ENCODE measurements at regions not wholly inside any gene's neighbourhood (a gene's known extent, or its start where the extent isn't known, plus 50 kb on each side); places are given as distances from the start of the nearest gene placed in this dataset.

- no peak for TF ChIP-seq JUND (IDR thresholded peaks at IDR 0.05; ENCODE audit: low read depth)
- in situ Hi-C loops (cut with HindIII; ENCODE audit: low pct_unique_long_range_greater_than_20kb, low sequenced_read_pairs) = no loop called here
- peak; percentile 47 to 72 for DNase-seq (ENCODE audit: low read depth in 1 of 2, low spot score in 1 of 2)
Measured at GRCh38 chr3:180802837-180803236, 109.6 kb upstream of the FXR1 start.

DNA sequence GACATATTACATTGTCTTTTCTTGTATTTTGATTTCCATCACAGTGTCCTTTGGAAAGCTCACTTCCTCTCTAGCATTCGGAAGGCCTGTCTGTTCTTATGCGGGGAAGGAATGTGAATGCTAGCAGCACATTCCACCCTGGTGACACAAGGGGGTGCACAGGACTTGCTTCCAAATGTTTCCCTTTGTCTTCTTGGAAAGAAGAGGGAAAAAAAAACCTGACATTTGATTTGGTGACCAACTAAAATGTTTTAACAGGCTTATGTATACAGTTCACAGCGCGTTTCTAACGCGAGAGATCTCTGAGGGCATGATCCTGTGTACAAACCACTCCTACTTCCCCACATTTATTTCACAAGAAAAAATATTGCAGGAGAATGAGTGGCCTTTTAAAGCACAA, 107.6 kb upstream of the FXR1 start:
- peak; percentile 67 to 84 for DNase-seq (ENCODE audit: low read depth in 1 of 2, low spot score in 1 of 2)
- TF ChIP-seq JUND (IDR thresholded peaks at IDR 0.05; ENCODE audit: low read depth) = no peak
- in situ Hi-C loops (cut with HindIII; ENCODE audit: low pct_unique_long_range_greater_than_20kb, low sequenced_read_pairs) = no loop called here

DNA sequence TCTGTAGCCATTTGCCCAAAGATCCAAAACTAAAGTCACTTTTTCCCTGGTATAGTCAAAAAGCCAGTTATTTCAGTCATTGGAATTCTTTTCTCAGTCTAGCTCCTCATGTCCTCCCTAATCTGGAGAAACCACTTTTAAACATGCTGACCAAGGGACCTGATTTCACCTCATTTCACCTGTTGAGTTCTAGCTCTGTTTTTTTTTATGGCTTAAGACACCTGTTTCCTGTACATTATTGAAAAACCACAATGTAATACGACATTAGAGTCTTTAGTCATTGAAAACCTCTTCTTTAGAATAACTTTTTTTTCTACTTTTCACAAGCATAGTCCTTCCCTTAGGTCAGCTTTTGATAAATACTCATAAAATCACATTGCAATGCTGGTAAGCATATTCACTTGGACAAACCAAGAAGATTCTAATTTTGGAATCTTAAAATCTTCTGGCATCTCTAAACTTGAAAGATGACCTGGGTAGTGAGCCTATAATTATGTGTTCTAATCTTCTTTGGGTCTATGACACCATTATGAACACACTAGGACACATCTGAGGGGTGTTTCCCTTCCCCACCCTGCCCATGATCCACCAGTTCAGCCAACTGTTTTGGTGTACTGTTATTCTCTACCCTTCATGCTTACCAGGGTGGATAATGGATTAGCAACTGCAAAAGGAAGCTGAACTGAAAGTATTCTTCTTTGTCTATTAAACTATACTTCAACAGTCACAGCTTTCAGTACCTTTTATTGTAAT, 103.5 kb upstream of the FXR1 start:
- TF ChIP-seq JUND (IDR thresholded peaks at IDR 0.05; ENCODE audit: low read depth) = no peak
- no peak for DNase-seq (ENCODE audit: low read depth in 1 of 2, low spot score in 1 of 2)
- in situ Hi-C loops (cut with HindIII; ENCODE audit: low pct_unique_long_range_greater_than_20kb, low sequenced_read_pairs) = no loop called here

DNA sequence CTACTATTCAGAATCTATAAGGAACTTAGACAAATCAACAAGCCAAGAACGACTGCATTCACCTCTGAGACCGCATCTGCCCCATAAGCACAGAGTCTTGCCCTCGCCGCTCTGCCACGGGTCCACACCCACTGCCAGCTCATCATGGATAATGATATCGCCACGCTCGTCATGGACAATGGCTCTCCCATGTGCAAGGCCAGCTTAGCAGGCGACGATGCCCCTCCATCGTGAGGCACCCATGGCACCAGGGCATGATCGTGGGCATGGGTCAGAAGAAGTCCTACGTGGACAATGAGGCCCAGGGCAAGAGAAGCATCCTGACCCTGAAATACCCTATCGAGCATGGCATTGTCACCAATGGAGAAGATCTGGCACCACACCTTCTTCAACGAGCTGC, 92.1 kb upstream of the FXR1 start:
- TF ChIP-seq JUND (IDR thresholded peaks at IDR 0.05; ENCODE audit: low read depth) = no peak
- no peak for DNase-seq (ENCODE audit: low read depth in 1 of 2, low spot score in 1 of 2)
- in situ Hi-C loops (cut with HindIII; ENCODE audit: low pct_unique_long_range_greater_than_20kb, low sequenced_read_pairs) = no loop called here

DNA sequence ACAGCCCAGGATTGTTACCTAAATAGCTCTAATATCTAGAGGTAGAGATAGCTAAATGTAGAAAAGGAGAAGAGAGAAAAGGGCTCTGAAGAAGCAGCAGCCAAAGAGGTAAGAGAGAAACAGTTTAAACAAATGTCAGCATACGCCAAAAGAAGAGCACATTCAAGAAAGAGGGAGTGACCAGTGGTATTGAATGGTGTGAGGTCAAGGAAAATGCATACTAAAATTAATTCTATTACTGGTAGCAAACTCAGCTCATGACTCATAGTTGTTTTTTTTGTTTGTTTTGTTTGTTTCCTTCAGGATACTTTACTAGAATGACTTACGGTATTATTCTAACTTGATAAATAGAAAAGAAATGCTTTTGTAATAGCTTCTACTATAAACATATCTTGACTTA, 86.5 kb upstream of the FXR1 start:
- no peak for DNase-seq (ENCODE audit: low read depth in 1 of 2, low spot score in 1 of 2)
- in situ Hi-C loops (cut with HindIII; ENCODE audit: low pct_unique_long_range_greater_than_20kb, low sequenced_read_pairs) = no loop called here
- no peak for TF ChIP-seq JUND (IDR thresholded peaks at IDR 0.05; ENCODE audit: low read depth)

- in situ Hi-C loops (cut with HindIII; ENCODE audit: low pct_unique_long_range_greater_than_20kb, low sequenced_read_pairs) = no loop called here
- no peak for DNase-seq (ENCODE audit: low read depth in 1 of 2, low spot score in 1 of 2)
- no peak for TF ChIP-seq JUND (IDR thresholded peaks at IDR 0.05; ENCODE audit: low read depth)
Measured at GRCh38 chr3:180827171-180827570, 85.3 kb upstream of the FXR1 start.

- DNase-seq (ENCODE audit: low read depth in 1 of 2, low spot score in 1 of 2) = no peak
- in situ Hi-C loops (cut with HindIII; ENCODE audit: low pct_unique_long_range_greater_than_20kb, low sequenced_read_pairs) = no loop called here
- TF ChIP-seq JUND (IDR thresholded peaks at IDR 0.05; ENCODE audit: low read depth) = no peak
Measured at GRCh38 chr3:180828001-180828720, 84.3 kb upstream of the FXR1 start.

DNA sequence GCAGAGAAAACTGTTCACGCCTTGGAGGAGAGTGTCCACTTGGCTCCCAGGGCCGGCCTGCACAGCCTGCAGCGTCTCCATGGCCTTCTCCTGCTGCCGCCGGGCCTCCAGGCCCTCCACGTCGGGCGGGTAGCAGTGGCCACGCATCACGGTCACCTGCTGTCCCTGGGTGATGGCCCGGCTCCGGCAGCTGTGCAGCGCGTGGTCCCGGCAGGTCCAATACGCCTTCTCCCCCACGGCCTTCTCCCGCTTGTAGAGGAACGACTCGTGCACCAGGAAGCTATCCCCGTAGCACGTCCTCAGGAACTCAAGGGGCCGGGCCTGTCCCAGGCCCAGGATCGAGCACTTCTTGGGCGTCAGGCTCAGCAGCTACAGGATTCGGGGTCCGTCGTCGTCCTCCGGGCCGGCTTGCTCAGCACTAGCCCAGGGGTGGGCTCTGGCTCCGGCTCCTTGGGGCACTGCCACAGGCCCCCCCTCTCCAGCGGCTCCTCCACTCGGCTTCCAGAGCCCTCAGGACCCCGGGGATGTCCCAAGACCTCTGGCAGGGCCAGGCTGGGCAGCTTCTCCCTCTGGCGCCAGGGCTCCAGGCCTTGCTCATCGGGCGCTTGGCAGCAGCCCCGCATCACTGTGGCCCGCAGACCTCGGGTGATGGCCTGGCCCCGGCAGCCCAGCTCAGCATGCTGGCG, 83.6 kb upstream of the FXR1 start:
- DNase-seq (ENCODE audit: low read depth in 1 of 2, low spot score in 1 of 2) = no peak
- in situ Hi-C loops (cut with HindIII; ENCODE audit: low pct_unique_long_range_greater_than_20kb, low sequenced_read_pairs) = no loop called here
- TF ChIP-seq JUND (IDR thresholded peaks at IDR 0.05; ENCODE audit: low read depth) = no peak

DNA sequence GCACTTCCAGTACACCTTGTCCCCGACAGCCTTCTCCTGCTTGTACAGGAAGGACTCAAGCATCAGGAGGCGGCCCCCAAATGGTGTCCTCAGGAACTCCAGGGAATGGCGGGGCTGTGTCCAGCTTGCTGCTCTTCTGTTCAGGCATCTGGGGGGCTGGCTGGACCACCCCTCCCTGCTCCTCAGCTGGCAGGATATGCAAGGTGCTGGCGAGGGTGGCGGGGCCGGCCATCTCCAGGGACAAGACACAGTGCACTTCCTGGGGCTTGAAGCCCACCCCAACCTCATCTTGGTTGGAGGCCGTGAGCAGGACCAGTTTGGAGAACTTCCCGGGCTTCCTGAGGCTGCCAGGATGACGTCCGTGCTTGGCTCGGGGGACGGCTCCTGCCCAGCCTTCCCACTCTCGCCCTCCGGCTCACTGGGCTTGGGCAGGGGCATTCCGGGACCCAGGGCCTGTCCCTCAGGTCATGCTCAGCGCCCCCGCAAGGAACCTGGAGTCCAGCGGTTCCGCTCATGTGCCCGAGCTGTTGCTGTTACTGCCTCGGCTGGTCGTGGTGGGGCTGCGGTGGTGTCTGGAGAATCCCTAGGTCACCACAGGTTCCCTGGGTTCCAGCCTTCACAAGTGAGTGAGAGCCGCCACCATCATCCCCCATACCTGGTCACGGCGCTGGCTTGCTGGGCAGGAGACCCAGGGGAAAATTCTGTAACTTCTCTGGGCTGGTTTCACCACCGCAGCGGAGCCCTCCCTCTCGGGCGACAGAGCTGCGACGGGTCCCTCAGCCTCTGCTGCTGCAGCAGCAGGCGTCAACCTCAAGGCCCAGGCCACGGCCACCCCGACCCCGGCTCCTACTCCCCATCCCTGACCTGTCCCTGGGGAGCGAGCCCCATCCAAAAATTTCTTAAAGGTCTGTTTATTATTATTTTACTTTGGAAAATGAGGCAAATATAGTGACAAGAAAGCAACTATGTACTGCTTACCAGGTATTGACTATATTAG, 82.8 kb upstream of the FXR1 start:
- in situ Hi-C loops (cut with HindIII; ENCODE audit: low pct_unique_long_range_greater_than_20kb, low sequenced_read_pairs) = no loop called here
- DNase-seq (ENCODE audit: low read depth in 1 of 2, low spot score in 1 of 2) = no peak

GRCh38 chr3:180835501-180835900, 77.0 kb upstream of the FXR1 start:
- no peak for TF ChIP-seq JUND (IDR thresholded peaks at IDR 0.05; ENCODE audit: low read depth)
- in situ Hi-C loops (cut with HindIII; ENCODE audit: low pct_unique_long_range_greater_than_20kb, low sequenced_read_pairs) = no loop called here
- no peak for DNase-seq (ENCODE audit: low read depth in 1 of 2, low spot score in 1 of 2)

More for the DNA sequence above, 82.8 kb upstream of the FXR1 start:
- TF ChIP-seq JUND (IDR thresholded peaks at IDR 0.05; ENCODE audit: low read depth) = no peak

GRCh38 chr3:180836766-180837165, 75.7 kb upstream of the FXR1 start:
- no peak for TF ChIP-seq JUND (IDR thresholded peaks at IDR 0.05; ENCODE audit: low read depth)
- in situ Hi-C loops (cut with HindIII; ENCODE audit: low pct_unique_long_range_greater_than_20kb, low sequenced_read_pairs) = no loop called here

DNA sequence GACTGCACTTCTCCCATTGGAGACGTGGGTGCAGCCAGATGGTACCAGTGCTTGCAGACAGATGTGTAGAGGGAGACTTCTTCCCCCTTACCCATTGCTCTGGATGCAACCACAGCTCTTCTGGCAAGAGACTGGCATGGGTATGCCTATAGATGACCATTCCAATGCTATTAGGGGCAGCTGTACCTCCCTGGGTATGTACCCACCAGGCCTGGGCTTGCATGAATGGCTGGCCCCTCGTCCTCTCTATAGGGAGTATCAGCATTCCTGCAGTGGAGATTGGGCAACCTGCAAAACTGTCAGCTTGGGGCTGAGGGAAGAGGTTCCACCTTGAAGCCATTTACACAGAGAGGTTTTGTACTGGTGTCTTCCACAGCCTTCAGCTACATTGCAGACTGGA, 57.6 kb upstream of the FXR1 start:
- no peak for DNase-seq (ENCODE audit: low read depth in 1 of 2, low spot score in 1 of 2)
- in situ Hi-C loops (cut with HindIII; ENCODE audit: low pct_unique_long_range_greater_than_20kb, low sequenced_read_pairs) = no loop called here
- TF ChIP-seq JUND (IDR thresholded peaks at IDR 0.05; ENCODE audit: low read depth) = no peak

More at GRCh38 chr3:180836766-180837165, 75.7 kb upstream of the FXR1 start:
- DNase-seq (ENCODE audit: low read depth in 1 of 2, low spot score in 1 of 2) = no peak

All from T47D (cell line).